CD4-positive, alpha-beta T cell treated with Interleukin-12 subunit alpha and Interleukin-12 subunit beta, for 1 hour (primary cell): ENCODE measurements at regions not wholly inside any gene's neighbourhood (a gene's known extent, or its start where the extent isn't known, plus 50 kb on each side); places are given as distances from the start of the nearest gene placed in this dataset.
"Not testable (repeated sequence)": the region's sequence is repeated elsewhere in the genome, so short reads cannot be mapped to it uniquely, and the experiment has no call there.

ENCODE experiments used
- DNase-seq: peaks from one replicate; pipeline ENCODE4 v3.0.0-alpha.2; 2020

DNA sequence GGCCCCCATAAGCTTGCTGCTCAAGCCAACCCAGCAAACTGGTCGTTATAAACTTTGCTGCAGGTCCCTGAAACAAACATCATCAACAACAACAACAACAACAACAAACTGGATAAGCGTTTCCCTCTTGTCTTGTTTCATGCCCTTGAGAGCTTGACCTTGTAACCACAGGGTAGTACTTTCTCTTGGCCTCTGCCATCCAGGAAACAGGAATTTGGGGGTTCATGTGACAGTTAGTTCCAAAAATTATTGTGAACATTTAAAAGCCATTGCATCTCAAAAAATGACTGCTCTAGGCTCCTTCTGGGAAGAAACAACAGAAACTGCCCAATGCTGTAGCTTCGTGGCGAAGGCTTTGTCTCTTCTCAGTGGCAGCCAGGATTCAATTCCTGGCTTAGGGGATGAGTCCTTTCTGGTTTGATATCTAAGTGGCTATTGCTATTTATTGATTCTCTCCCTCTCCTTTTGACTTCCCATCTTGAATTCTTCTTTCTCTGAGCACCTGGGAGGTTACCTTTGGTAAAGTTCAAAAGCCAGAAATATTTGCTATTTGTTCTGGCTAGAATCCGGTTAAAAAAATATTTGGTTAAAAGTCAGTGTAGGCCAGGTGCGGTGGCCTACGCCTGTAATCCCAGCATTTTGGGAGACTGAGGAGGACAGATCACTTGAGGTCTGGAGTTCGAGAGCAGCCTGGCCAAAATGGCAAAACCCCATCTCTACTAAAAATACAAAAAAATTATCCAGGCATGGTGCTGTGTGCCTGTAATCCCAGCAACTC lies 52.0 kb upstream of the CPM start:
- no peak for DNase-seq

GRCh38 chr12:68997526-68997925 lies 64.6 kb upstream of the CPM start:
- DNase-seq = not testable (repeated sequence)

DNA sequence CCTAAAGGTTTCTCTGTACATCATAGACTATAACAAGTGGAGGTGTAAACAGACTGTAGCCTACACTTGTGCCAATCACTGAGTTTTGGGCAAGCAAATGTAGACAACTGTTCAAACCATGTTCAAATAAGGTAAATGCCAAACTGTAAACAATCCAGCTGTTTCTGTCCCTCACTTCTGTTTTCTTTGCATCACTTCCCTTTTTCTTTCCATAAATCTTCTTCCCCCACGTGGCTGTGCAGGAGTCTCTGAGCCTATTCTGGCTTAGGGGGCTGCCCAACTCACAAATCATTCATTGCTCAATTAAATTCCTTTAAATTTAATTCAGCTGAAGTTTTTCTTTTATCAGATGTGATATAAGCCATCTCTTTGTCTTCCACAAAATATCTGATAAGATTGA lies 65.1 kb upstream of the CPM start:
- DNase-seq = no peak

- no peak for DNase-seq
Measured at GRCh38 chr12:69000074-69000473, 67.1 kb upstream of the CPM start.

DNA sequence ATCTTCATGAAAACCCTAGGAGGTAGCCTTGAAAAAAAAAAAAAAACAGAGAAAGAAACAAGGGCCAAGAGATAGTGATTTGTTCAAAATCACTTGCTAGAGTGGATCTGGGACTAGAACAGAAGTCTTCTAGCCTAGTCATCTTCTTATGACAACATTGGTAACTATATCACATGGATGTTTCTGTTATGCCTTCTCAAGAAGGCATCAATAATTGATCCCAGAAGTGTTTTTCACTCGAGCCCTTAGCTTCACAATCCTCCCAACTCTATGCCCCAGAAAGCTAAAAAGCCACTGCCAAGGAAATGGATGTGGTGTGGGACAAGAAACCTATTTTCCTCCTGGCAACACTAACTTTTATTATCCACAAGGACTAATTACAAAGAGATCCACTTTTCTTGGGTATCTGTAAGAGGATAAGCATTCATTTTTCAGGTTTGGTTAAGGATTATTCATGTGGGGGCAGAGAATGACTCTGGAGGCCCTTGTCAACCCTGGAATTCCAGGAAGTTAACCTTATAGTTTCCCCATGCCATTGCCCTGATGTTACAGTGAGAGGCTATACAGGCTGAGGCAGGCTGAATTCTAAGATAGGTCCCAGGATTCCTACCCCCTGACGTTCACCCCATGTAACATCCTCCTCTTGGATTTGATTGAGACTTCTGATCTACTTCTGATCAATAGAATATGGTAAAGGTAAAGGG lies 67.7 kb upstream of the CPM start:
- DNase-seq = no peak

- DNase-seq = no peak
Measured at GRCh38 chr12:69001251-69001650, 68.3 kb upstream of the CPM start.

GRCh38 chr12:69002969-69003368 lies 70.0 kb upstream of the CPM start:
- DNase-seq = no peak

GRCh38 chr12:69003991-69004390 lies 71.0 kb upstream of the CPM start:
- DNase-seq = no peak

DNA sequence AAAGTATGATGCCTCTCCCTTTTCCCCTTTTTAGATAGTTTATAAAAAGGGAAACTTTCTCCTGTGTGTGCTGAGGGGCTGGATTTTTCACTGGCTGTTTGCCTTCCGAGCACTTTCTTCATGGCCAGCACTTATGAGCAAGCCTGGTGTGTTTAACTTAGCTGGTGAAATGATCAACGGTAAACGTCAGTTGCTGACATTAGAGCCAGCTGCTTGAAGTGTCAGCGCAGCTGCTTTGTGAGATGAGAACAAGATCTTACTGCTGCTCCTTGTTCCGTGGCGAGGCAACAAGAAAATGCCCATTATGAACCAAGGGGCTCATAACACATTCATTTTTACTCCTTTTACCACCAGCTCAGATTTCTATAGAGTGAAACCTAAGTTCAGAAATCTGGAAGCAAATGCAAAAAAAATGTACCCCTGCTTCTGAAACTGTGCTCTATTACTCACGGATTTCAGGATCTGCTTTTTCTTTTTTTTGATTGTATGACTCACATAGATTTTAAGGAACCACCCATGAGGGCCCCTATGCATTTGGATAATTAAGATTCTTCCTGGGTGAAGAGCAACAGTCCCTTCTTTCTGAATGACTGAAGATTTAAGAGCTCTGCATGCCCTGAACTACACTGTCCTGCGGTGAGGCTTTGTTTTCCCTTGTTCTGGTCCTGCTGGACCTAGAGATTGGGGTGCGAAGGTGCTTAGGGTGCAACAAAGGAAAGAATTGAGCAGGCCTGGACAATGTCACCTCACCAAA lies 74.3 kb upstream of the CPM start:
- no peak for DNase-seq

- no peak for DNase-seq
Measured at GRCh38 chr12:69007855-69008351, 74.9 kb upstream of the CPM start.

DNA sequence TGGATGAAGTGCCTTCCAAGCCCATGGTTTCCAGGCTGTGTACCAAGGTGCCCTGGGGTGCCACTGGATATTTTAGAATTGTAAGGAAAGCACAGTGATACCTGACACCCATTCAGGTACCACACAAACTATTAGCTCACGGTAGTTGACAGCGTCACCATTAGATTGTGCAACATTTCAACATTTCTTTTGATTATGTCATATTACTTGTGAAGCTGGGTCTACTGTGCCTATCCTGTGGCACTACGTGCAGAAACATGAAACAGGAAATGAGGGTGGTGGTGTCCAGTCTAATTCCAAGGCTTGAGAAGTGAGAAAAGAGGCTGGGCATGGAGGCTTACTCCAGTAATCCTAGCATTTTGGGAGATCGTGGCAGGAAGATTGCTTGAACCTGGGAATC lies 75.5 kb upstream of the CPM start:
- no peak for DNase-seq

DNA sequence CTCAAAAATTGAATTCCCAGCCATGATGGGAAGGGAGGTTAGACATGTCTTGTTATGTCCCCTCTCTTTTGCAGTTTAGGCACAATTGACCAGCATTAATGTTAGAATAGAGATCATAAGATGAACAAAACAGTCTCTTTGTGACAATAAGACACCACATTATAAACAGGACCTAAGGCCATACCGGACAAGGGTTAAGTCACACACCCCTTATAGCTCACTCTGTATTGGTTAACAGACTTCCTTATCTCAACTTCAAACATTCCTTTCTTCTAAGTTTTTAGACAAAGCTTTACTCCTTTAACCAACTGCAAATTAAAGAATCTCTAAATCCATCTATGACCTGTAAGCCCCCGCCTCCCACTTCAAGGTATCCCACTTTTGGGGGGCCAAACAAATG lies 81.1 kb upstream of the CPM start:
- DNase-seq = no peak

DNA sequence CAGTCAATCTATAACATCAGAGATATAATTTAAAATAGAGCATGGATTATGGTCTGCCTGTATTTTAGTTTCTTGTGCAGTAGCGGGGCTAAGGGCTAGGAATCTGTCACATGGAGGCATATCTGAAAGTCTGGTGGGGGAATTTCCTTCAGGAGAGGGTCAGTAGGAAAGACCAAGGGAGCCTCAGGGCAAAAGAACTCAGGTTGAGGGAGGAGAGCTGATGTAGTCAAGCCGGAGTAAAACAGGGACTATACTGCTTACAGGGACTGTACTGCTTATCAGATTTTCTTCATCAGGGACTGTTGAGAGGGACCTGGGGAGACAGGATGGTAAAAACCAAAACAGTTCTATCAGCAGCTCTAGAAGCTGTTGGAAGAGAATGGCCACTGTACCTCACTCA lies 82.0 kb upstream of the CPM start:
- no peak for DNase-seq

DNA sequence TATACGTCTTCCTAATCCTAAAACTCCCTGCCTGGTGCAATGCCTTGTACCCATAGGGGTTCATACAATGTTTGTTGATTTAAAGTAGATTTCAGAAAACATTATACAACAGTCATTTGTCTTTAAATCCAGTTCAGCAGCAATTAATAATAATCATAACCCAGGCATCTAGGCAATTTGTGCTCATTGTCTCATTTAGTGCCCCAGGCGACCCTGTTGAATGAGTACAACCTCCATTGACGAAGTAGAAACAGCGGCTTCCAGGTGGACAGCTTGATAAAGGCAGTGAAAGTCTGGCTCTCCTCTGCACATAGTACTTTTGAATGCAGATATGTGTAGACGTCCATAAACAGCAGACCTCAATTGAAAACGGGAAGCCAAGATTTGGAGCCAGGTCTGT lies 82.9 kb upstream of the CPM start:
- DNase-seq = no peak

GRCh38 chr12:69019082-69019481 lies 86.1 kb upstream of the CPM start:
- DNase-seq = no peak

- no peak for DNase-seq
Measured at GRCh38 chr12:69019910-69020309, 86.9 kb upstream of the CPM start.

GRCh38 chr12:69022674-69023073 lies 89.7 kb upstream of the CPM start:
- DNase-seq = no peak

GRCh38 chr12:69023840-69024239 lies 90.9 kb upstream of the CPM start:
- no peak for DNase-seq

- DNase-seq = no peak
Measured at GRCh38 chr12:69024413-69024812, 91.4 kb upstream of the CPM start.

- no peak for DNase-seq
Measured at GRCh38 chr12:69024907-69025306, 91.9 kb upstream of the CPM start.

- no peak for DNase-seq
Measured at GRCh38 chr12:69026336-69026735, 93.4 kb upstream of the CPM start.

DNA sequence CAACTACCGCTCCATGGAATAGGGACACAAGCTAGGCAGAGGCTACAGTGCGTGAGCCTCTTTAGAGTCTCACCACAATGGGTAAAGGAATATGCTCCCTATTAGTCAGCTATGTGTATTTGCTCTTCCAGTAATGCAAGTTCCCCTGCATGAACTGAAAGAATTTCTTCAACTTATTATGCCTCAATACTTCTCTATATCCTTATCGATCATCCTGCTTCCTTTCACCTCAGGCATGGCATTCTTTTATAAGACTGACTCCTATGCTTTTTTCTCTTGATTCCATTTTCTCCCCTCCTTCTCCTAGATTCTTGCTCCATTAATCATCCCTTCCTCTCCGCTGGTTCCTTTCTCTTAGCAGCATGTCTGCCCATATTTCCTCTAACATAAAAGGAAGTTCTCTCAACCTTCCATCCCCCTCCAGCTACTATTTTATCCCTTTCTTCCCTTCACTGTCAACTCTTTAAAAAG lies 94.5 kb upstream of the CPM start:
- DNase-seq = no peak

DNA sequence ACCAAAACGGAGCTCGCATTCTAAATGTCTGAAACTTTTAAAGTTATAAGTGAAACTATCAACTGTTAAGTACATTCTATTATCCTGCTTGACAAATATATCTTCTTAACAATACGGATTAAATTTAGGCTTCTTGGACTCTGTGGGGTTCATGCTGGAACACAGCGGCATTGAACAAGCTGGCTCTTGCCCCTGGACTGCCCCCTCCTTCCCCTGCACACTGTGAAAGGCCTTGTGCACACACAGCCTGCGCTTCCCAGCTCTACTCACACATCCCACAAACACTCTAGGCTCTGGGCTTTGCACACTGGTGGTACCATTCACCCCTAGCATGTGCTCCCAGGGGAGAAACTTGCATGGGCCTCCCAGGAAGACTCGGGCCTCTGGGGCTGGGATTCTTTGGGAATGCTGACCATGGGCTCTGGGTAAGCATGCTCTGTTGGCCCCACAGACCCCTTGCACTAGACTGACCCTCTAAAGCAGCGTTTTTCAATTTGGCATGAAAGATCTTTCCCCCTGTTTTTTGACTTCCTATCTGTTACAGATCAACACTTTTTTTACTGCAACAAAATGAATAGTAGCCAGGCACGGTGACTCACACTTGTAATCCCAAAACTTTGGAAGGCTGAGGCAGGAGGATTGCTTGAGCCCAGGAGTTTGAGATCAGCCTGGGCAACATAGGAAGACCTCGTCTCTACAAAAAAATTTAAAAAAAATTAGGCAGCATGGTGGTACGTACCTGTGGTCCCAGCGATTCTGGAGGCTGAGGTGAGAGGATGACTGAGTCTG lies 96.2 kb upstream of the CPM start:
- DNase-seq = no peak
